ENCODE measurements at regions not wholly inside any gene's neighbourhood (a gene's known extent, or its start where the extent isn't known, plus 50 kb on each side); places are given as distances from the start of the nearest gene placed in this dataset.
A peak's percentile ranks its signal among the peaks of the same experiment; 100 is the strongest.

GRCh38 chr5:115072266-115073064 is 97.2 kb downstream of the TRIM36 start:
- Histone ChIP-seq H3K9me3 (ENCODE audit: control insufficient read depth in 4 of 4, insufficient read depth in 3 of 4, low read length in 3 of 4) (no peaks in the 10 kb centered on the region), H3K4me1 (ENCODE audit: control insufficient read depth in 5 of 5, insufficient read depth in 5 of 5, low read length in 5 of 5) (no peaks in the 10 kb centered on the region), H3K9ac (ENCODE audit: insufficient read depth in 1 of 2, low read length in 2 of 2) (no peak overlapping the region), H3K27ac (ENCODE audit: low read depth in 1 of 2, low read length in 1 of 2) (no peak overlapping the region), H3K27me3 (ENCODE audit: control insufficient read depth in 3 of 3, insufficient read depth in 3 of 3, low read length in 2 of 3) (no peaks in the 10 kb centered on the region), H3K4me3 (no peak overlapping the region), H3K36me3 (ENCODE audit: control insufficient read depth in 4 of 4, insufficient read depth in 4 of 4, low read length in 4 of 4) (no peaks in the 10 kb centered on the region)
- TF ChIP-seq CTCF (IDR thresholded peaks at IDR 0.05; ENCODE audit: control extremely low read depth, extremely low read depth), result no peak
- ATAC-seq (ENCODE audit: insufficient read depth, low FRiP score), result no peak
- peak in 2 of 3 donors; percentile 11 to 56 for DNase-seq
- WGBS, 2 donors, result 79 to 82% methylated on average over 6 of the region's 6 CpGs

DNA sequence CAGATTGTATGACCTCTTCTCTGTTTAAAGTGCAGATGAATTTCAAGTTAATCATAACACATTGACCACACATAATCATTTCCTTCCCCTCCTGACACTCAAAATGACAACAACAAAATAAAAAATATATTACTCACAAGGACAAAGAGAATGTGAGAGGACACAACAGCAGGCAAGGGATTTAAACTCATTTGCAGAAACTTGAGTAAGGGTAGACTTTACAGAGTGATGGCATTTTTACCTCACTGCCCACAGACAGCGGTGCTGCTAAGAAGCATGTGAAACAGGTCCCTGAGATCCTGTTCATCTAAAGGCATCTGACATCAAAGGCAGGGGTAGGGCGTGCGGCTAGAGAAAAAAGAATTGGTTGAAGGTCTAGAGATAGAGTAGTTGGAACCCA is 99.0 kb downstream of the TRIM36 start:
- 86 to 87% methylated on average over 3 of the region's 3 CpGs for WGBS, 2 donors
- Histone ChIP-seq H3K27ac (ENCODE audit: low read depth in 1 of 2, low read length in 1 of 2) (no peak overlapping the region), H3K4me1 (ENCODE audit: control insufficient read depth in 5 of 5, insufficient read depth in 5 of 5, low read length in 5 of 5) (no peaks in the 10 kb centered on the region), H3K9ac (ENCODE audit: insufficient read depth in 1 of 2, low read length in 2 of 2) (no peak overlapping the region), H3K27me3 (ENCODE audit: control insufficient read depth in 3 of 3, insufficient read depth in 3 of 3, low read length in 2 of 3) (no peaks in the 10 kb centered on the region), H3K4me3 (no peak overlapping the region), H3K36me3 (ENCODE audit: control insufficient read depth in 4 of 4, insufficient read depth in 4 of 4, low read length in 4 of 4) (no peaks in the 10 kb centered on the region), H3K9me3 (ENCODE audit: control insufficient read depth in 4 of 4, insufficient read depth in 3 of 4, low read length in 3 of 4) (no peaks in the 10 kb centered on the region)
- ATAC-seq (ENCODE audit: insufficient read depth, low FRiP score) (no peak), DNase-seq (no peak)
- no peak for TF ChIP-seq CTCF (IDR thresholded peaks at IDR 0.05; ENCODE audit: control extremely low read depth, extremely low read depth)

- H3K4me1 ChIP-seq (ENCODE audit: control insufficient read depth in 5 of 5, insufficient read depth in 5 of 5, low read length in 5 of 5), result no peaks in the 10 kb centered on the region
- H3K27ac ChIP-seq (ENCODE audit: low read depth in 1 of 2, low read length in 1 of 2), result no peak overlapping the region
- no peak for TF ChIP-seq CTCF (IDR thresholded peaks at IDR 0.05; ENCODE audit: control extremely low read depth, extremely low read depth)
- 63 to 64% methylated on average over 3 of the region's 3 CpGs for WGBS, 2 donors
- H3K27me3 ChIP-seq (ENCODE audit: control insufficient read depth in 3 of 3, insufficient read depth in 3 of 3, low read length in 2 of 3), result no peaks in the 10 kb centered on the region
- H3K9ac ChIP-seq (ENCODE audit: insufficient read depth in 1 of 2, low read length in 2 of 2), result no peak overlapping the region
- H3K36me3 ChIP-seq (ENCODE audit: control insufficient read depth in 4 of 4, insufficient read depth in 4 of 4, low read length in 4 of 4), result no peaks in the 10 kb centered on the region
- DNase-seq, result peak; percentile 60 to 73 (median 68)
- H3K9me3 ChIP-seq (ENCODE audit: control insufficient read depth in 4 of 4, insufficient read depth in 3 of 4, low read length in 3 of 4), result no peaks in the 10 kb centered on the region
- H3K4me3 ChIP-seq, result no peak overlapping the region
- no peak for ATAC-seq (ENCODE audit: insufficient read depth, low FRiP score)
These were observed 100.4 kb downstream of the TRIM36 start for GRCh38 chr5:115069087-115069968.

All from lung (tissue), 11 donors.